ENCODE measurements at regions not wholly inside any gene's neighbourhood (a gene's known extent, or its start where the extent isn't known, plus 50 kb on each side); places are given as distances from the start of the nearest gene placed in this dataset.

- no peaks in the 10 kb centered on the region for H3K9me3 ChIP-seq
- H3K4me3 ChIP-seq, result no peak overlapping the region
- intact Hi-C loops (cut with DNase I), result no loop called here
- TF ChIP-seq POLR2AphosphoS5 (IDR thresholded peaks at IDR 0.05) (no peak), POLR2A (IDR thresholded peaks at IDR 0.05) (no peak), EP300 (IDR thresholded peaks at IDR 0.05) (no peak), CTCF (IDR thresholded peaks at IDR 0.05) (no peak)
- no peak overlapping the region for H3K27ac ChIP-seq
- peaks cover 0 to 13% (median 4%) of the 10 kb centered on the region in 4 donors for H3K4me1 ChIP-seq
- H3K27me3 ChIP-seq, result no peaks in the 10 kb centered on the region
- H3K36me3 ChIP-seq, result no peaks in the 10 kb centered on the region
- no peak for DNase-seq
Measured at GRCh38 chr15:35874260-35874905, 328.4 kb upstream of the DPH6 start.

- Histone ChIP-seq H3K4me3 (no peak overlapping the region), H3K27ac (no peak overlapping the region), H3K36me3 (no peaks in the 10 kb centered on the region), H3K27me3 (no peaks in the 10 kb centered on the region), H3K9me3 (no peaks in the 10 kb centered on the region), H3K4me1 (peaks cover 0 to 13% (median 4%) of the 10 kb centered on the region in 4 donors)
- WGBS, 2 donors, result 78 to 83% methylated on average over 4 of the region's 4 CpGs
- DNase-seq, result no peak
- no peak for TF ChIP-seq POLR2AphosphoS5 (IDR thresholded peaks at IDR 0.05)
- TF ChIP-seq POLR2A (IDR thresholded peaks at IDR 0.05), result no peak
- no peak for TF ChIP-seq EP300 (IDR thresholded peaks at IDR 0.05)
- no peak for TF ChIP-seq CTCF (IDR thresholded peaks at IDR 0.05)
- intact Hi-C loops (cut with DNase I), result no loop called here
Measured at GRCh38 chr15:35876762-35877161, 330.8 kb upstream of the DPH6 start.

- intact Hi-C loops (cut with DNase I), result no loop called here
- no peak overlapping the region for H3K4me3 ChIP-seq
- no peak overlapping the region for H3K27ac ChIP-seq
- H3K36me3 ChIP-seq, result no peaks in the 10 kb centered on the region
- no peak for TF ChIP-seq POLR2AphosphoS5 (IDR thresholded peaks at IDR 0.05)
- TF ChIP-seq POLR2A (IDR thresholded peaks at IDR 0.05), result no peak
- TF ChIP-seq CTCF (IDR thresholded peaks at IDR 0.05), result no peak
- no peak for TF ChIP-seq EP300 (IDR thresholded peaks at IDR 0.05)
- no peak for DNase-seq
- H3K4me1 ChIP-seq, result peaks cover 0 to 13% (median 4%) of the 10 kb centered on the region in 4 donors
- 94 to 95% methylated on average over 3 of the region's 3 CpGs for WGBS, 2 donors
- H3K9me3 ChIP-seq, result no peaks in the 10 kb centered on the region
- H3K27me3 ChIP-seq, result no peaks in the 10 kb centered on the region
Measured at GRCh38 chr15:35880896-35881295, 334.9 kb upstream of the DPH6 start.

GRCh38 chr15:35885870-35886269 lies 339.9 kb upstream of the DPH6 start:
- Histone ChIP-seq H3K9me3 (no peaks in the 10 kb centered on the region), H3K36me3 (no peaks in the 10 kb centered on the region), H3K27me3 (no peaks in the 10 kb centered on the region), H3K27ac (no peak overlapping the region), H3K4me3 (no peak overlapping the region), H3K4me1 (no peaks in the 10 kb centered on the region)
- intact Hi-C loops (cut with DNase I), result no loop called here
- TF ChIP-seq POLR2AphosphoS5 (IDR thresholded peaks at IDR 0.05), result no peak
- 98 to 99% methylated on average over 1 of the region's 1 CpG for WGBS, 2 donors
- no peak for DNase-seq

- Histone ChIP-seq H3K36me3 (no peaks in the 10 kb centered on the region), H3K9me3 (no peaks in the 10 kb centered on the region), H3K27ac (no peak overlapping the region), H3K27me3 (no peaks in the 10 kb centered on the region), H3K4me3 (no peak overlapping the region), H3K4me1 (no peaks in the 10 kb centered on the region)
- no peak for DNase-seq
- TF ChIP-seq CTCF (IDR thresholded peaks at IDR 0.05) (no peak), EP300 (IDR thresholded peaks at IDR 0.05) (no peak), POLR2AphosphoS5 (IDR thresholded peaks at IDR 0.05) (no peak), POLR2A (IDR thresholded peaks at IDR 0.05) (no peak)
- intact Hi-C loops (cut with DNase I), result no loop called here
Measured at GRCh38 chr15:35886765-35887164, 340.8 kb upstream of the DPH6 start.
